ENCODE measurements at regions not wholly inside any gene's neighbourhood (a gene's known extent, or its start where the extent isn't known, plus 50 kb on each side); places are given as distances from the start of the nearest gene placed in this dataset.
A peak's percentile ranks its signal among the peaks of the same experiment; 100 is the strongest.
"Not testable (repeated sequence)": the region's sequence is repeated elsewhere in the genome, so short reads cannot be mapped to it uniquely, and the experiment has no call there.

DNA sequence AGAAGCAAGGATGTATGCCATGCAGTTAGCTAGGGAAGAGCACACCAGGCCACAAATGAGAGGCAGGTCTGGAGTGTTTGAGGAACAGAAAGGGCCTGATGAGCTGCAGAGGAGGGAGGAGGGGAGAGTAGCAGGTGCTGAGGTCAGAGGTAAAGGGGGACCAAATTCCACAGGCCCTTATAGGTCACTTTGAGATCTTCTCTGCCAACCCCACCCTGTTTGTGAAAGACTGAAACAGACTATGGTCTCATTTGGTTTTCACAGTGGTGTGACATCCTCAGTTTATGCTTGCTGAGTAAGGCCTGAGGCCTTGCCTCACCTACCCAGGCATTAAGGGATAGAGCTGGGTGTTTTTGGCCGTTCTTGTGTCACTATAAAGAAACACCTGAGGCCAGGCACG, 187.7 kb upstream of the MYLIP start:
- DNase-seq = no peak

DNA sequence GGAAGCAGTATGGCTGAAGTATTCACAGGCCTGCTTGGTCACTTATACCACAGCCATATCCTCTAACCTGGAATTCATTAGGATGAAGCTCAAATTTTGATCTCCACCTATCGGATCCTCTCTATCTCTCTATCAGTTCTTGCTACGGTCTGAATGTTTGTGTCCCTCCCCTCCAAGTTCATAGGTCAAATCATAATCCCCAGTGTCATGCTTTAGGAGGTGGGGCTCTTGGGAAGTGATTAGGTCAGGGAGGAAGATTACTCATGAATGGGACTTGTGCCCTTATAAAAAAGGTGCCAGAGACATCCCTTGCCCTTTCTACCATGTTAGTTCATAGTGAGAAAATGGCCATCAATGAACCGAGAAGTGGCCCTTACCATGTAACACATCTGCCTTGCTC, 190.8 kb upstream of the MYLIP start:
- TF ChIP-seq, protein P1, sequence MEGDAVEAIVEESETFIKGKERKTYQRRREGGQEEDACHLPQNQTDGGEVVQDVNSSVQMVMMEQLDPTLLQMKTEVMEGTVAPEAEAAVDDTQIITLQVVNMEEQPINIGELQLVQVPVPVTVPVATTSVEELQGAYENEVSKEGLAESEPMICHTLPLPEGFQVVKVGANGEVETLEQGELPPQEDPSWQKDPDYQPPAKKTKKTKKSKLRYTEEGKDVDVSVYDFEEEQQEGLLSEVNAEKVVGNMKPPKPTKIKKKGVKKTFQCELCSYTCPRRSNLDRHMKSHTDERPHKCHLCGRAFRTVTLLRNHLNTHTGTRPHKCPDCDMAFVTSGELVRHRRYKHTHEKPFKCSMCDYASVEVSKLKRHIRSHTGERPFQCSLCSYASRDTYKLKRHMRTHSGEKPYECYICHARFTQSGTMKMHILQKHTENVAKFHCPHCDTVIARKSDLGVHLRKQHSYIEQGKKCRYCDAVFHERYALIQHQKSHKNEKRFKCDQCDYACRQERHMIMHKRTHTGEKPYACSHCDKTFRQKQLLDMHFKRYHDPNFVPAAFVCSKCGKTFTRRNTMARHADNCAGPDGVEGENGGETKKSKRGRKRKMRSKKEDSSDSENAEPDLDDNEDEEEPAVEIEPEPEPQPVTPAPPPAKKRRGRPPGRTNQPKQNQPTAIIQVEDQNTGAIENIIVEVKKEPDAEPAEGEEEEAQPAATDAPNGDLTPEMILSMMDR (IDR thresholded peaks at IDR 0.05) = no peak
- ATAC-seq = no peak

More for the DNA sequence above, 187.7 kb upstream of the MYLIP start:
- H3K4me3 ChIP-seq = no peak overlapping the region
- no peak overlapping the region for H3K27ac ChIP-seq
- no peak for ATAC-seq
- H3K36me3 ChIP-seq = no peaks in the 10 kb centered on the region
- TF ChIP-seq, protein P1 (IDR thresholded peaks at IDR 0.05) = no peak
- intact Hi-C loops (cut with DNase I) = no loop called here
- no peaks in the 10 kb centered on the region for H3K27me3 ChIP-seq
- H3K9me3 ChIP-seq = no peaks in the 10 kb centered on the region
- H3K4me1 ChIP-seq = no peaks in the 10 kb centered on the region

DNA sequence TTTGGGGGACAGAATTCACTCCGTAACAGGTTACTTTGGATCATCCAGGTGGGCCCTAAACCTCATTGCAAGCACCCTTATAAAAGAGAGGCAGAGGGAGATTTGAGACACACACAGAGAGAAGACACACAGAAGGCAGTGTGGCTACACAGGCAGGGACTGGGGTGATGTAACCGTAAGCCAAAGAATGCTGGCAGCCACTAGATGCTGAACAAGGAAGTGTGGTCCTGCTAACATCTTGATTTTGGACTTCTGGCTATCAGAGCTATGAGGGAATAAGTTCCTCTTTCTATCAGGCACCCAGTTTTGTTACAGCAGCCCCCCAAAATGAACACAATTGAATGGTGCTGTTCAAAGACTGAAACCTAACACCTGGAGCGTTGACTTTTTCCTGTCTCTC, 191.3 kb upstream of the MYLIP start:
- Histone ChIP-seq H3K27me3 (no peaks in the 10 kb centered on the region), H3K4me3 (no peak overlapping the region), H3K4me1 (no peaks in the 10 kb centered on the region), H3K9me3 (no peaks in the 10 kb centered on the region), H3K27ac (no peak overlapping the region), H3K36me3 (no peaks in the 10 kb centered on the region)
- TF ChIP-seq, protein P1 (IDR thresholded peaks at IDR 0.05) = no peak
- DNase-seq = no peak
- ATAC-seq = no peak
- intact Hi-C loops (cut with DNase I) = no loop called here

More for the DNA sequence above, 190.8 kb upstream of the MYLIP start:
- no peaks in the 10 kb centered on the region for H3K9me3 ChIP-seq
- no peak overlapping the region for H3K4me3 ChIP-seq
- no peaks in the 10 kb centered on the region for H3K4me1 ChIP-seq
- no peak overlapping the region for H3K27ac ChIP-seq
- H3K36me3 ChIP-seq = no peaks in the 10 kb centered on the region
- no peak for DNase-seq
- no peaks in the 10 kb centered on the region for H3K27me3 ChIP-seq
- intact Hi-C loops (cut with DNase I) = no loop called here

DNA sequence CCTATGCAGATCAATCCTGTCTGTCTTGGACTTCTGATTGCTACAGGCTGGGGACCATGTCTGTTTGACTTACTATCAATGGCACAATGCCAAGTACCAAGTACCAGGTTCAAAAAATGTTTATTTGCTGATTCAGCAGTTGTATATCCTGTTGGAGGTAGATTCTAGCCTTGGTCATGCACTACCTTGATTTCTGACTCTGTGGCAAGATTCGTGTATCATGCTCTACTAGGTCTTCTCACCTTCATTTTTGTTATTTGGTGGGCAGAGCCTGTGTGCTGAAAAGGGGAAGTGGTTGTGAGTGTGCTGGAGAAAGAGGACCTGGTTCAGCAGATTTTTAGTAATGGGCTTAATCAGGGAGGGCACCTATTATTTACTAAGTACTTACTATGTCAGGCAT, 192.4 kb upstream of the MYLIP start:
- H3K4me3 ChIP-seq = no peak overlapping the region
- ATAC-seq (peak; percentile 30), DNase-seq (no peak)
- H3K4me1 ChIP-seq = no peaks in the 10 kb centered on the region
- no peaks in the 10 kb centered on the region for H3K27me3 ChIP-seq
- TF ChIP-seq, protein P1 (IDR thresholded peaks at IDR 0.05) = no peak
- intact Hi-C loops (cut with DNase I) = no loop called here
- H3K27ac ChIP-seq = no peak overlapping the region
- no peaks in the 10 kb centered on the region for H3K36me3 ChIP-seq
- H3K9me3 ChIP-seq = no peaks in the 10 kb centered on the region

DNA sequence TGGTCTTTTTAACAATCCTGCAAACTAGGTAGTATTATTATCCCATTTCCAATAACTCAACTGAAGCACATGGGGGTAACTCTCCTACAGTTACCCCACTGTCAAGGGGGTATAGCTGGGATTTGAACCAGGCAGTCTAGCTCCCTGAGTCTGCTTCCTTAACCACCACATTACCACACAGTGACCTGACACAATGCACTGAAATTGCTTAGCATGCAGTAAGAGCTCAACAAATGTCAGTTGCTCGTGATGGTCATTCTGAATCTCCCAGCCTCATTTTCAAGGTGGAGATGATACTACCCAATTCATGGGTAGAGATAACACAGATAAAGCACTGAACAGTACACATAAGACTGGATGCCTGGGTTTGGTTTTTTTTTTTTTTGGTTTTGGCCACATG, 193.2 kb upstream of the MYLIP start:
- intact Hi-C loops (cut with DNase I) = no loop called here
- Histone ChIP-seq H3K36me3 (no peaks in the 10 kb centered on the region), H3K27ac (no peak overlapping the region), H3K9me3 (no peaks in the 10 kb centered on the region), H3K27me3 (no peaks in the 10 kb centered on the region), H3K4me1 (no peaks in the 10 kb centered on the region), H3K4me3 (no peak overlapping the region)
- DNase-seq (no peak), ATAC-seq (no peak)
- TF ChIP-seq, protein P1 (IDR thresholded peaks at IDR 0.05) = no peak

DNA sequence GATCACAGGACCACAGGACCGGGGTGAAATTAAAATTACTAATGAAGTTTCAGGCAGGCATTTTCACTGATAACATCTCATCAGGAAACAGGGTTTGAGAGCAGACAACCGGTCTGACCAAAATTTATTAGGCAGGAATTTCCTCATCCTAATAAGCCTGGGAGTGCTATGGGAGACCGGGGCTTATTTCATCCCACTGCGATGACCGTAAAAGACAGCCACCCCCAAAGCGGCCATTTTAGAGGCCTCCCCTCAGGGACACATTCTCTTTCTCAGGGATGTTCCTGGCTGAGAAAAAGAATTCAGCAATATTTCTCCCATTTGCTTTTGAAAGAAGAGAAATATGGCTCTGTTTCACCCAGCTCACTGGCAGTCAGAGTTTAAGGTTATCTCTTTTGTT, 197.2 kb upstream of the MYLIP start:
- H3K27ac ChIP-seq; ATAC-seq; intact Hi-C loops (cut with DNase I): not testable (repeated sequence)

More for the DNA sequence above, 197.2 kb upstream of the MYLIP start:
- H3K4me1 ChIP-seq, H3K9me3 ChIP-seq, H3K27me3 ChIP-seq, H3K36me3 ChIP-seq, H3K4me3 ChIP-seq, DNase-seq: not testable (repeated sequence)
